Esophagus muscularis mucosa (tissue), 4 donors: ENCODE measurements at regions not wholly inside any gene's neighbourhood (a gene's known extent, or its start where the extent isn't known, plus 50 kb on each side); places are given as distances from the start of the nearest gene placed in this dataset.
"Not testable (repeated sequence)": the region's sequence is repeated elsewhere in the genome, so short reads cannot be mapped to it uniquely, and the experiment has no call there.

ENCODE experiments used
- DNase-seq: peaks from one replicate; pipeline ENCODE4 v3.0.0-alpha.2; 2017; ENCODE audit errors: extremely low spot score
- H3K27ac ChIP-seq, 4 donors: fragments of 200-600 bp; sonication (generic); replicated peaks in 1 of 4; 1 replicate in 3 of 4; 2 replicates in 1 of 4; pipeline ENCODE4 v1.5.1; 2016 to 2019; ENCODE audit warnings: mild to moderate bottlenecking in 1 of 4
- H3K27me3 ChIP-seq, 4 donors: fragments of 200-600 bp; sonication (generic); one replicate each; pipeline versions ENCODE4 v1.5.1 to v1.6.0; 2016 to 2019
- H3K36me3 ChIP-seq, 4 donors: fragments of 200-600 bp; sonication (generic); one replicate each; pipeline ENCODE4 v1.5.1; 2016 to 2019
- H3K4me1 ChIP-seq, 4 donors: fragments of 200-600 bp; sonication (generic); one replicate each; pipeline ENCODE4 v1.5.1; 2016 to 2019
- H3K4me3 ChIP-seq, 4 donors: fragments of 200-600 bp; sonication (generic); 1 replicate in 2 of 4; 2 replicates in 2 of 4; pipeline ENCODE4 v1.5.1; 2016 to 2019; ENCODE audit warnings: mild to moderate bottlenecking in 4 of 4, moderate library complexity in 1 of 4
- H3K9me3 ChIP-seq, 4 donors: fragments of 200-600 bp; sonication (generic); 1 replicate in 3 of 4; 2 replicates in 1 of 4; pipeline ENCODE4 v1.5.1; 2016 to 2019
- CTCF ChIP-seq, 3 experiments: fragments of 200-600 bp in 2 of 3; fragments of 450-650 bp in 1 of 3; sonication (generic) in 2 of 3; IDR thresholded peaks; one replicate each; pipeline ENCODE4 v1.5.1; 2017 to 2019; ENCODE audit warnings: antibody characterized with exemption in 3 of 3, mild to moderate bottlenecking in 2 of 3, moderate library complexity in 1 of 3
- EP300 ChIP-seq: sonication (generic); formaldehyde crosslinking; IDR thresholded peaks from one replicate; pipeline ENCODE4 v1.6.1; 2017; ENCODE audit warnings: antibody characterized with exemption
- POLR2A ChIP-seq: fragments of 450-650 bp; IDR thresholded peaks from one replicate; pipeline ENCODE4 v1.6.1; 2017; ENCODE audit warnings: antibody characterized with exemption, moderate library complexity, mild to moderate bottlenecking, low read depth
- POLR2AphosphoS5 ChIP-seq, 2 donors: sonication (generic); formaldehyde crosslinking; IDR thresholded peaks; one replicate each; pipeline ENCODE4 v1.6.1; 2017; ENCODE audit warnings: antibody characterized with exemption in 2 of 2
- WGBS: methylation state at CpG from one replicate; pipeline ENCODE4 v1.1.5; 2018; 5-methylcytosine and 5-hydroxymethylcytosine counted together
- intact Hi-C: fragments of 100-400 bp; cut with DNase I; formaldehyde crosslinking; loops from one replicate; pipeline ENCODE4 v1.15.1; 2023

DNA sequence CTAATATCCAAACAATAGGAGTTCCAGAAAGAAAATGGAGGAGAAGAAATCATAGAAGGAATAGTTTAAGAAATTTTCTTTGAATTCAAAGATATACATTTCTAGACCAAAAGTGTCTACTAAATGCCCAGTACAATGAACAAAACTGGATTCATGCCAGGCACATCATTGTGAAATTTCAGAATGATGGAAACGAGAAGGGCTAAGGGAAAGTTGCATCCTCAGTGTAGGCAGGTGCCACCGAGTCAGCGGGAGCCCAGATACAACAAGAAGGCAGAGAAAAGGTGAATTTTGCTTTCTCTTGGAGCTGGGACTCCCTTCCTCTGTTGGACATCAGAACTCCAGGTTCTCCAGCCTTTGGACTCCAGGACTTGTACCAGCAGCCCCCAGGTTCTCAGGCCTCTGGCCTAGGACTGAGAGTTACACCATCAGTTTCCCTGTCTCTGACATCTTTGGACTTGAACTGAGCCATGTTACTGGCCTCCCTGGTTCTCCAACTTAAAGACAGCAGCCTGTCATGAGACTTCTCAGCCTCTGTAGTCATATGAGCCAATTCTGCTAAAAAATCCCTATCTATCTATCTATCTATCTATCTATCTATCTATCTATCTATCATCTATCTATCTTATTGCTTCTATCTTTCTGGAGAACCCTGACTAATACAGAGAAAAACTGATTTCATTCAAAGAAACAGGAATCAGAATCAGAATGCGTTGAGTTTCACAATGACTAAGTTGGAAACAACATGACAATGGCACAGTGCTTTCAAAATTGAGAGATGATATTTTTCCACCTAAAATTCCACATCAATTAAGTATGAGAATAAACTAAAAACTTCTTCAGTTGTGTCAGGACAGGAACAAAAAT, 207.7 kb downstream of the FAM43A start:
- no peaks in the 10 kb centered on the region for H3K36me3 ChIP-seq
- H3K4me3 ChIP-seq = no peak overlapping the region
- H3K27ac ChIP-seq = no peak overlapping the region
- TF ChIP-seq EP300 (no peak), POLR2AphosphoS5 (IDR thresholded peaks at IDR 0.05) (no peak), POLR2A (no peak), CTCF (IDR thresholded peaks at IDR 0.05) (no peak)
- peaks cover 0 to 8% (median 4%) of the 10 kb centered on the region in 4 donors for H3K9me3 ChIP-seq
- H3K27me3 ChIP-seq = no peaks in the 10 kb centered on the region
- WGBS = 86% methylated on average over 4 of the region's 4 CpGs
- intact Hi-C loops = no loop called here
- no peaks in the 10 kb centered on the region for H3K4me1 ChIP-seq
- peak; percentile 39 for DNase-seq

DNA sequence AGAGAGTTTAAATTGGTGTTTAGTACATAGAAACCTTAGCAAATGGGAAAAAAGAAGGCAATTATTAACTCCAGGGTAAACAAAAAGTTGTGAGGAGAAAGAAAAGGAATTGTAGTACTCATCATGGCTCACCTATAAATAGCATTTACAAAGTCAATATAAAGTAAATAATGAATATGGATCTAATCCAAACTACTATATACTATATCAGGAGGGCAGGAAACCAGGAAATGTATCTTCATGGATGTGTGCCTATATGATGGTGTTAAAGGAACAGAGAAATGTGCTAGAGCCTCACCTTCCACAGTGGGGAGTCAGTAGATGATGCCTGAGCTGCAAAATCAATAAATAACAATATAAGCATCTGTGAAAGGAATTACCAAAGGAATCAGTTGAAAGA, 208.9 kb downstream of the FAM43A start:
- no peak overlapping the region for H3K27ac ChIP-seq

DNA sequence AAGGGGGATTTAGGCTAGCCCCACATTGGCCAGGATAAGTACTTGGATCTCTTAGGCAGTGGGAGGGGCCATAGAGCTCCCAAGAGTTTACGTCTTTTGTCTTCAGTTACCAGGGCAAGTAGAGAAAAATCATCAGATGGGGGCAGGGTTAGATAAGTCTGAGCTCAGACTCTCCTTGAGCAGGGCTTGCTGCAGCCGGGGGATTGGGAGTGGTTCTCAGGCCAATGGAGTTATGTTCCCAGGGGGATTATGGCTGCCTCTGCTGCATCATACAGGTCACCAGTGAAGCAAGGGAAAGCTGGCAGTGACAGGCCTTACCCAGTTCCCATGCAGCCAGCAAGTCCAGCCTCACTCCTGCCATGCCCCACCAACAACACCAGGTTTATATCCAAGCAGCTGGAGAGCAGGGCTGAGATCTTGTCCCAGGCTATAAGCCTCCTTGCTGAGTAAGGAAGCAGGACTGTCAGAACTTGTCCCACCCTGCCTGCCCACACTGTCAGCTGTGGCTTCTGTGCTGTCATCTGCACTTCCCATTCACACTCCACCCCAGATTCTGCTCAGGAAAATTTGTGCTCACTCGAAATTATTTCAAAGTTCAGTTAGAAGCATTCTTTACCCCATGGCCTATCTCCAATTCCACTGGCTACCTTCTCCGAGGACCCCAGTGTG, 215.3 kb downstream of the FAM43A start:
- no peak overlapping the region for H3K27ac ChIP-seq
- no peaks in the 10 kb centered on the region for H3K4me1 ChIP-seq
- no peaks in the 10 kb centered on the region for H3K36me3 ChIP-seq
- peak; percentile 77 for DNase-seq
- H3K27me3 ChIP-seq = no peaks in the 10 kb centered on the region
- peaks cover 0 to 15% (median 9%) of the 10 kb centered on the region in 4 donors for H3K9me3 ChIP-seq
- H3K4me3 ChIP-seq = no peak overlapping the region
- intact Hi-C loops = no loop called here
- TF ChIP-seq POLR2A (no peak), CTCF (IDR thresholded peaks at IDR 0.05) (no peak), POLR2AphosphoS5 (IDR thresholded peaks at IDR 0.05) (no peak), EP300 (no peak)
- WGBS = 53% methylated on average over 3 of the region's 4 CpGs

More for the DNA sequence above, 208.9 kb downstream of the FAM43A start:
- Histone ChIP-seq H3K27me3 (no peaks in the 10 kb centered on the region), H3K4me3 (no peak overlapping the region), H3K4me1 (no peaks in the 10 kb centered on the region), H3K9me3 (peaks cover 0 to 11% (median 6%) of the 10 kb centered on the region in 4 donors), H3K36me3 (no peaks in the 10 kb centered on the region)
- DNase-seq = no peak
- TF ChIP-seq POLR2AphosphoS5 (IDR thresholded peaks at IDR 0.05) (no peak), EP300 (no peak), CTCF (IDR thresholded peaks at IDR 0.05) (no peak), POLR2A (no peak)
- intact Hi-C loops = no loop called here

- peaks cover 0 to 13% (median 5%) of the 10 kb centered on the region in 4 donors for H3K9me3 ChIP-seq
- intact Hi-C loops, H3K27ac ChIP-seq, H3K27me3 ChIP-seq, DNase-seq, H3K4me1 ChIP-seq, H3K36me3 ChIP-seq, H3K4me3 ChIP-seq: not testable (repeated sequence)
- 72% methylated on average over 2 of the region's 2 CpGs for WGBS
Measured at GRCh38 chr3:194903447-194903846, 217.8 kb downstream of the FAM43A start.

GRCh38 chr3:194904999-194905398, 219.3 kb downstream of the FAM43A start:
- H3K4me3 ChIP-seq, H3K4me1 ChIP-seq, DNase-seq, H3K9me3 ChIP-seq, H3K36me3 ChIP-seq, intact Hi-C loops, H3K27me3 ChIP-seq, H3K27ac ChIP-seq: not testable (repeated sequence)
- WGBS = 87% methylated on average over 3 of the region's 3 CpGs
